ENCODE measurements at regions not wholly inside any gene's neighbourhood (a gene's known extent, or its start where the extent isn't known, plus 50 kb on each side); places are given as distances from the start of the nearest gene placed in this dataset.
A peak's percentile ranks its signal among the peaks of the same experiment; 100 is the strongest.

- TF ChIP-seq EZH2 (IDR thresholded peaks at IDR 0.05; ENCODE audit: borderline replicate concordance, insufficient read depth, low read depth, low read length, poor library complexity, severe bottlenecking) (no peak), CTCF (IDR thresholded peaks at IDR 0.05) (no peak)
- Histone ChIP-seq H3K9me3 (ENCODE audit: control extremely low read depth in 1 of 3, control insufficient read depth in 2 of 3, insufficient read depth in 1 of 3, low read length in 2 of 3) (no peaks in the 10 kb centered on the region), H3K36me3 (replicated peaks in 1 of 2; ENCODE audit: control extremely low read depth in 1 of 2, control insufficient read depth in 1 of 2, extremely low read depth in 1 of 2, insufficient read depth in 2 of 2, low read length in 1 of 2) (no peaks in the 10 kb centered on the region), H3K4me1 (ENCODE audit: control insufficient read depth in 2 of 2, insufficient read depth in 2 of 2, low read length in 2 of 2) (peaks cover 10 to 12% of the 10 kb centered on the region in 2 donors), H3K79me2 (ENCODE audit: control insufficient read depth, insufficient read depth, low read length) (no peaks in the 10 kb centered on the region), H3K9ac (ENCODE audit: low read length) (no peak overlapping the region), H3K4me2 (replicated peaks; ENCODE audit: low read depth, low read length, poor library complexity, severe bottlenecking) (peak overlapping the region; percentile 30), H2AFZ (ENCODE audit: insufficient read depth, low read depth, low read length, poor library complexity, severe bottlenecking) (no peak overlapping the region), H4K20me1 (ENCODE audit: control insufficient read depth, insufficient read depth, low read length, poor library complexity, severe bottlenecking) (no peaks in the 10 kb centered on the region), H3K4me3 (ENCODE audit: control extremely low read depth in 1 of 5, extremely low read depth in 1 of 5, insufficient read depth in 1 of 5, low read depth in 2 of 5, low read length in 4 of 5) (no peak overlapping the region), H3K27me3 (replicated peaks in 1 of 4; ENCODE audit: control extremely low read depth in 1 of 4, control insufficient read depth in 3 of 4, insufficient read depth in 4 of 4, low read length in 3 of 4) (peaks cover 0 to 15% (median 5%) of the 10 kb centered on the region in 4 experiments), H3K27ac (ENCODE audit: low read length in 2 of 2) (no peak overlapping the region)
- CTCF ChIA-PET = interaction anchor here (1.0 kb wide), 1 partner anchor 945 kb away, joined by 4 read pairs; no protein-coding TSS in a partner anchor
- no peak for ATAC-seq (ENCODE audit: low read depth)
- intact Hi-C loops (cut with micrococcal nuclease) = no loop called here
- 17% methylated on average over 5 of the region's 8 CpGs for WGBS (ENCODE audit: insufficient coverage)
- peak overlapping the region; percentile 10 for H3K4me3 Mint-ChIP-seq
- POLR2A ChIA-PET = no interaction called here
- peak; percentile 16 for DNase-seq
- H3K27me3 Mint-ChIP-seq = peaks cover 19% of the 10 kb centered on the region
- no peak overlapping the region for H3K27ac Mint-ChIP-seq
- peaks cover 26% of the 10 kb centered on the region for H3K4me1 Mint-ChIP-seq
- no peaks in the 10 kb centered on the region for H3K9me3 Mint-ChIP-seq (ENCODE audit: insufficient read depth)
Measured at GRCh38 chr10:78250313-78251015, 216.8 kb downstream of the RPS24 start.

GRCh38 chr10:78251016-78251385 lies 217.3 kb downstream of the RPS24 start:
- H3K9ac ChIP-seq (ENCODE audit: low read length) = no peak overlapping the region
- no peak for ATAC-seq (ENCODE audit: low read depth)
- ChIA-PET POLR2A (no interaction called here), CTCF (interaction anchor here (1.0 kb wide), 1 partner anchor 945 kb away, joined by 4 read pairs; no protein-coding TSS in a partner anchor)
- no peak overlapping the region for H3K4me3 ChIP-seq (ENCODE audit: control extremely low read depth in 1 of 5, extremely low read depth in 1 of 5, insufficient read depth in 1 of 5, low read depth in 2 of 5, low read length in 4 of 5)
- 78% methylated on average over 7 of the region's 7 CpGs for WGBS (ENCODE audit: insufficient coverage)
- Mint-ChIP-seq H3K9me3 (ENCODE audit: insufficient read depth) (no peaks in the 10 kb centered on the region), H3K27me3 (peaks cover 19% of the 10 kb centered on the region), H3K4me1 (peaks cover 26% of the 10 kb centered on the region), H3K27ac (no peak overlapping the region), H3K4me3 (no peak overlapping the region)
- H3K36me3 ChIP-seq (replicated peaks in 1 of 2; ENCODE audit: control extremely low read depth in 1 of 2, control insufficient read depth in 1 of 2, extremely low read depth in 1 of 2, insufficient read depth in 2 of 2, low read length in 1 of 2) = no peaks in the 10 kb centered on the region
- H3K9me3 ChIP-seq (ENCODE audit: control extremely low read depth in 1 of 3, control insufficient read depth in 2 of 3, insufficient read depth in 1 of 3, low read length in 2 of 3) = no peaks in the 10 kb centered on the region
- peaks cover 0 to 15% (median 5%) of the 10 kb centered on the region in 4 experiments for H3K27me3 ChIP-seq (replicated peaks in 1 of 4; ENCODE audit: control extremely low read depth in 1 of 4, control insufficient read depth in 3 of 4, insufficient read depth in 4 of 4, low read length in 3 of 4)
- H3K4me1 ChIP-seq (ENCODE audit: control insufficient read depth in 2 of 2, insufficient read depth in 2 of 2, low read length in 2 of 2) = peaks cover 10 to 12% of the 10 kb centered on the region in 2 donors
- H4K20me1 ChIP-seq (ENCODE audit: control insufficient read depth, insufficient read depth, low read length, poor library complexity, severe bottlenecking) = no peaks in the 10 kb centered on the region
- H2AFZ ChIP-seq (ENCODE audit: insufficient read depth, low read depth, low read length, poor library complexity, severe bottlenecking) = no peak overlapping the region
- intact Hi-C loops (cut with micrococcal nuclease) = no loop called here
- DNase-seq = no peak
- no peaks in the 10 kb centered on the region for H3K79me2 ChIP-seq (ENCODE audit: control insufficient read depth, insufficient read depth, low read length)
- TF ChIP-seq EZH2 (IDR thresholded peaks at IDR 0.05; ENCODE audit: borderline replicate concordance, insufficient read depth, low read depth, low read length, poor library complexity, severe bottlenecking) (no peak), CTCF (IDR thresholded peaks at IDR 0.05) (no peak)
- H3K4me2 ChIP-seq (replicated peaks; ENCODE audit: low read depth, low read length, poor library complexity, severe bottlenecking) = no peak overlapping the region
- H3K27ac ChIP-seq (ENCODE audit: low read length in 2 of 2) = no peak overlapping the region
